Panc1 (cell line): ENCODE measurements at regions not wholly inside any gene's neighbourhood (a gene's known extent, or its start where the extent isn't known, plus 50 kb on each side); places are given as distances from the start of the nearest gene placed in this dataset.

Experiments
- ATAC-seq: fragments of 200-7000 bp; cut with Tn5 transposase; 2 replicates; pipeline ENCODE4 v1.9.1; 2020; ENCODE audit warnings: mild to moderate bottlenecking, moderate library complexity
- BruUV-seq: library from RNA; stranded (reverse); fragments of 400-500 nt; replicated peaks from 2 replicates; lab custom pipeline; 2021; lab: Mats Ljungman, UMichigan
- CTCF ChIA-PET: fragments of 300-600 bp; sonication (Branson Sonifier 250); formaldehyde crosslinking; loops from one replicate; lab custom pipeline; 2022; ENCODE audit warnings: antibody characterized with exemption; lab: Charles Lee
- POLR2A ChIA-PET: fragments of 300-600 bp; sonication (Branson Sonifier 250); formaldehyde crosslinking; loops from one replicate; lab custom pipeline; 2022; ENCODE audit warnings: antibody characterized with exemption; lab: Charles Lee
- DNase-seq: peaks from one replicate; pipeline ENCODE4 v3.0.0-alpha.2; 2010; ENCODE audit warnings: low read depth, low spot score
- H3K27ac ChIP-seq: 2 replicates; pipeline ENCODE4 v1.5.1; 2011; ENCODE audit warnings: mild to moderate bottlenecking, low read length, inconsistent platforms
- H3K27me3 ChIP-seq: fragments of 200-500 bp; sonication (Bioruptor generic); 2 replicates; pipeline ENCODE4 v1.6.0; 2014; ENCODE audit warnings: low read length, inconsistent platforms; ENCODE audit not compliant: control insufficient read depth, insufficient read depth
- H3K36me3 ChIP-seq: fragments of 200-500 bp; sonication (Bioruptor generic); 2 replicates; pipeline ENCODE4 v1.5.1; 2014; ENCODE audit warnings: inconsistent platforms, mild to moderate bottlenecking, low read length, moderate library complexity; ENCODE audit not compliant: control insufficient read depth, insufficient read depth
- H3K4me1 ChIP-seq: 2 replicates; pipeline ENCODE4 v1.5.1; 2011; ENCODE audit warnings: inconsistent platforms, mild to moderate bottlenecking, low read length, moderate library complexity; ENCODE audit not compliant: control insufficient read depth, insufficient read depth
- H3K4me3 ChIP-seq, 2 experiments: 2 replicates each; pipeline ENCODE4 v1.5.1; 2011 to 2012; ENCODE audit warnings: low read depth in 2 of 2, low read length in 2 of 2, mild to moderate bottlenecking in 2 of 2, inconsistent platforms in 1 of 2, moderate library complexity in 1 of 2
- H3K9me3 ChIP-seq: fragments of 200-500 bp; sonication (Bioruptor generic); 2 replicates; pipeline ENCODE4 v1.5.1; 2014; ENCODE audit warnings: low read depth, mild to moderate bottlenecking, inconsistent platforms, low read length, moderate library complexity; ENCODE audit not compliant: control insufficient read depth, insufficient read depth
- POLR2AphosphoS5 ChIP-seq: IDR thresholded peaks from 2 replicates; pipeline ENCODE4 v1.6.1; 2012; ENCODE audit warnings: mild to moderate bottlenecking, low read depth, low read length, moderate library complexity
- SIN3A ChIP-seq: IDR thresholded peaks from 2 replicates; pipeline ENCODE4 v1.6.1; 2012; ENCODE audit warnings: low read depth, mild to moderate bottlenecking, low read length, moderate library complexity, borderline replicate concordance; ENCODE audit not compliant: insufficient read depth
- TCF7L2 ChIP-seq: IDR thresholded peaks from 2 replicates; pipeline ENCODE4 v1.6.1; 2011; ENCODE audit warnings: mild to moderate bottlenecking, low read depth, low read length, inconsistent platforms
- in situ Hi-C: cut with HindIII; loops from 2 replicates; pipeline ENCODE4 v1.10.0; 2016; ENCODE audit warnings: low sequenced_read_pairs, low pct_unique_long_range_greater_than_20kb
- intact Hi-C: fragments of 100-400 bp; cut with micrococcal nuclease; formaldehyde crosslinking; loops from one replicate; pipeline ENCODE4 v1.10.0; 2022; ENCODE audit not compliant: unreplicated experiment
- TF ChIP-seq, protein P1 (sequence below): fragments of 450-650 bp; IDR thresholded peaks from 2 replicates; pipeline ENCODE4 v1.5.1; 2017; ENCODE audit warnings: mild to moderate bottlenecking
- TF ChIP-seq, protein P2 (sequence below), 2 experiments: IDR thresholded peaks; 2 replicates each; pipeline ENCODE4 v1.6.1; 2011 to 2012; ENCODE audit warnings: low read depth in 2 of 2, control low read depth in 1 of 2, low read length in 1 of 2, mild to moderate bottlenecking in 1 of 2, moderate library complexity in 1 of 2; ENCODE audit not compliant: insufficient read depth in 1 of 2

DNA sequence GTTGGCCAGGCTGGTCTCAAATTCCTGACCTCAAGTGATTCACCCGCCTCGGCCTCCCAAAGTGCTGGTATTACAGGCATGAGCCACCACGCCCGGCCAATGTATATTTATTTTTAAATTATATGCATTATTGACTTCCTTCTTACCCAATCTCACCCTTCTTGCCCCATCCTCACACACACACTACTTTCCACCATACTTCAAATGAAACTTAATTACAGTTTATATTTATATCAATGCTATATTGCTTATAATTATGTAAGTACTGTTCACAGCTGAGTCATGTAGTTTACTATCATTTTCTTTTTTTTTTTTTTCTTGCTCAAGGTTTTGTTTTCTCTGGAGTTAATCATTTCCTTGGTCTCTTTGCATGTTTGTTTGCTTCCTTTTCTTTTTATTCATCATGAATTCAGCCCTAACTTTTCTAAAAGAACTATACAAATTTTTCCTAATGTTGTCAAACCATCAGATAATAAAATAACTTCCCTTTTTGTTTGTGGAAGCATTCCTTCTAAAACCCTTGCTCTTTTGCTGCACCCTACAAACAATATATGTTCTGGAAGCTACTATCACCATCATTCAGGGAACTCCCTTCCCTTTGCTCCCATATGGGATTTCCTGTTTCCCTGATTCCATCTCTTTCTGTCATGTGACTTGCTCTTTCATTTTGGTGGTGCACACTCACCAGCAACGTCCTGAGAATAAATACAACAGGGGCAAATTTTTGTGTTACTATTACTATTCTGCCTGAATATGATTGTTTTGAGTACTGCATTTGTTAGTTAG is 201.7 kb upstream of the SASH1 start:
- H3K4me3 ChIP-seq = no peak overlapping the region
- no peak for DNase-seq
- ChIA-PET POLR2A (no interaction called here), CTCF (no interaction called here)
- in situ Hi-C loops (no loop called here), intact Hi-C loops (no loop called here)
- no peak for ATAC-seq
- no peaks in the 10 kb centered on the region for H3K27me3 ChIP-seq
- H3K9me3 ChIP-seq = no peaks in the 10 kb centered on the region
- no peaks in the 10 kb centered on the region for H3K36me3 ChIP-seq
- no TSS peak for BruUV-seq
- no peaks in the 10 kb centered on the region; the same call in 1 of the 2 replicates for H3K4me1 ChIP-seq
- H3K27ac ChIP-seq = no peak overlapping the region
- TF ChIP-seq, protein P1, sequence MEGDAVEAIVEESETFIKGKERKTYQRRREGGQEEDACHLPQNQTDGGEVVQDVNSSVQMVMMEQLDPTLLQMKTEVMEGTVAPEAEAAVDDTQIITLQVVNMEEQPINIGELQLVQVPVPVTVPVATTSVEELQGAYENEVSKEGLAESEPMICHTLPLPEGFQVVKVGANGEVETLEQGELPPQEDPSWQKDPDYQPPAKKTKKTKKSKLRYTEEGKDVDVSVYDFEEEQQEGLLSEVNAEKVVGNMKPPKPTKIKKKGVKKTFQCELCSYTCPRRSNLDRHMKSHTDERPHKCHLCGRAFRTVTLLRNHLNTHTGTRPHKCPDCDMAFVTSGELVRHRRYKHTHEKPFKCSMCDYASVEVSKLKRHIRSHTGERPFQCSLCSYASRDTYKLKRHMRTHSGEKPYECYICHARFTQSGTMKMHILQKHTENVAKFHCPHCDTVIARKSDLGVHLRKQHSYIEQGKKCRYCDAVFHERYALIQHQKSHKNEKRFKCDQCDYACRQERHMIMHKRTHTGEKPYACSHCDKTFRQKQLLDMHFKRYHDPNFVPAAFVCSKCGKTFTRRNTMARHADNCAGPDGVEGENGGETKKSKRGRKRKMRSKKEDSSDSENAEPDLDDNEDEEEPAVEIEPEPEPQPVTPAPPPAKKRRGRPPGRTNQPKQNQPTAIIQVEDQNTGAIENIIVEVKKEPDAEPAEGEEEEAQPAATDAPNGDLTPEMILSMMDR = no peak
- TF ChIP-seq, protein P2, sequence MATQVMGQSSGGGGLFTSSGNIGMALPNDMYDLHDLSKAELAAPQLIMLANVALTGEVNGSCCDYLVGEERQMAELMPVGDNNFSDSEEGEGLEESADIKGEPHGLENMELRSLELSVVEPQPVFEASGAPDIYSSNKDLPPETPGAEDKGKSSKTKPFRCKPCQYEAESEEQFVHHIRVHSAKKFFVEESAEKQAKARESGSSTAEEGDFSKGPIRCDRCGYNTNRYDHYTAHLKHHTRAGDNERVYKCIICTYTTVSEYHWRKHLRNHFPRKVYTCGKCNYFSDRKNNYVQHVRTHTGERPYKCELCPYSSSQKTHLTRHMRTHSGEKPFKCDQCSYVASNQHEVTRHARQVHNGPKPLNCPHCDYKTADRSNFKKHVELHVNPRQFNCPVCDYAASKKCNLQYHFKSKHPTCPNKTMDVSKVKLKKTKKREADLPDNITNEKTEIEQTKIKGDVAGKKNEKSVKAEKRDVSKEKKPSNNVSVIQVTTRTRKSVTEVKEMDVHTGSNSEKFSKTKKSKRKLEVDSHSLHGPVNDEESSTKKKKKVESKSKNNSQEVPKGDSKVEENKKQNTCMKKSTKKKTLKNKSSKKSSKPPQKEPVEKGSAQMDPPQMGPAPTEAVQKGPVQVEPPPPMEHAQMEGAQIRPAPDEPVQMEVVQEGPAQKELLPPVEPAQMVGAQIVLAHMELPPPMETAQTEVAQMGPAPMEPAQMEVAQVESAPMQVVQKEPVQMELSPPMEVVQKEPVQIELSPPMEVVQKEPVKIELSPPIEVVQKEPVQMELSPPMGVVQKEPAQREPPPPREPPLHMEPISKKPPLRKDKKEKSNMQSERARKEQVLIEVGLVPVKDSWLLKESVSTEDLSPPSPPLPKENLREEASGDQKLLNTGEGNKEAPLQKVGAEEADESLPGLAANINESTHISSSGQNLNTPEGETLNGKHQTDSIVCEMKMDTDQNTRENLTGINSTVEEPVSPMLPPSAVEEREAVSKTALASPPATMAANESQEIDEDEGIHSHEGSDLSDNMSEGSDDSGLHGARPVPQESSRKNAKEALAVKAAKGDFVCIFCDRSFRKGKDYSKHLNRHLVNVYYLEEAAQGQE (IDR thresholded peaks at IDR 0.05; ENCODE audit: insufficient read depth in 1 of 2, low read depth in 2 of 2, low read length in 1 of 2) = no peak
- TF ChIP-seq POLR2AphosphoS5 (no peak), SIN3A (no peak)

DNA sequence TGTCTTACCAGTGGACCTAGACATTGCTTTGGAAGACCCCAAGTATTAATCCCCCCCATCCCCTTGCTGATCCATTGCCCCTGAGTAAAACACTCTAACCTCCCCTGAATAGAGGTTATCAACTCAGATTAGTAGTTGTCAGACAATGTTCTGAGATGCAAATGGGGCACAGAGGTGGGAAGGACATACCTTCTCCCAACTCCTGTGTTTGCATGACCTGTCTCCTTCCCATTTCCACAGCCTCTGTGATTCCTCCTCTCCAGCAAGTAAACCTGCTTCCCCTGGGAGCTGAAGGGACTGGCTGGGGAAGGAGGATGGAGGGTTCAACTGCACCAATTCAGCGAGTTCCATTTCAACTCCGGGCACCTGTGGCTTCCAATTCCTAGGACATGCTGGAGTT is 199.8 kb upstream of the SASH1 start:
- in situ Hi-C loops (no loop called here), intact Hi-C loops (no loop called here)
- DNase-seq (no peak), ATAC-seq (no peak)
- ChIA-PET POLR2A (no interaction called here), CTCF (no interaction called here)
- H3K36me3 ChIP-seq = no peaks in the 10 kb centered on the region
- no TSS peak for BruUV-seq
- TF ChIP-seq TCF7L2 (no peak), SIN3A (no peak), POLR2AphosphoS5 (no peak)
- TF ChIP-seq, protein P2 (IDR thresholded peaks at IDR 0.05; ENCODE audit: insufficient read depth in 1 of 2, low read depth in 2 of 2, low read length in 1 of 2) = no peak
- TF ChIP-seq, protein P1 = no peak
- H3K4me3 ChIP-seq = no peak overlapping the region
- H3K27ac ChIP-seq = no peak overlapping the region
- H3K9me3 ChIP-seq = no peaks in the 10 kb centered on the region
- no peaks in the 10 kb centered on the region for H3K27me3 ChIP-seq
- H3K4me1 ChIP-seq = no peaks in the 10 kb centered on the region; the same call in 1 of the 2 replicates
